H1 (cell line): ENCODE measurements at regions not wholly inside any gene's neighbourhood (a gene's known extent, or its start where the extent isn't known, plus 50 kb on each side); places are given as distances from the start of the nearest gene placed in this dataset.

ENCODE experiments used
- BRCA1 ChIP-seq: IDR thresholded peaks from 2 replicates; pipeline ENCODE4 v1.6.1; 2012; ENCODE audit warnings: low read depth, low read length, improper control_type of control experiment
- FOSL1 ChIP-seq: IDR thresholded peaks from 2 replicates; pipeline ENCODE4 v1.6.1; 2011; ENCODE audit warnings: mild to moderate bottlenecking, low read depth, low read length, moderate library complexity; ENCODE audit not compliant: insufficient read depth
- SIRT6 ChIP-seq: IDR thresholded peaks from one replicate; pipeline ENCODE4 v1.7.1; 2012; ENCODE audit warnings: low read length, inconsistent platforms
- TF ChIP-seq, protein P1 (sequence below): IDR thresholded peaks from 2 replicates; pipeline ENCODE4 v1.6.1; 2012; ENCODE audit warnings: low read length, inconsistent platforms
- TF ChIP-seq, protein P2 (sequence below): IDR thresholded peaks from 2 replicates; pipeline ENCODE4 v1.6.1; 2012; ENCODE audit warnings: inconsistent platforms

- TF ChIP-seq SIRT6 (no peak), BRCA1 (no peak), FOSL1 (no peak)
- TF ChIP-seq, protein P1, sequence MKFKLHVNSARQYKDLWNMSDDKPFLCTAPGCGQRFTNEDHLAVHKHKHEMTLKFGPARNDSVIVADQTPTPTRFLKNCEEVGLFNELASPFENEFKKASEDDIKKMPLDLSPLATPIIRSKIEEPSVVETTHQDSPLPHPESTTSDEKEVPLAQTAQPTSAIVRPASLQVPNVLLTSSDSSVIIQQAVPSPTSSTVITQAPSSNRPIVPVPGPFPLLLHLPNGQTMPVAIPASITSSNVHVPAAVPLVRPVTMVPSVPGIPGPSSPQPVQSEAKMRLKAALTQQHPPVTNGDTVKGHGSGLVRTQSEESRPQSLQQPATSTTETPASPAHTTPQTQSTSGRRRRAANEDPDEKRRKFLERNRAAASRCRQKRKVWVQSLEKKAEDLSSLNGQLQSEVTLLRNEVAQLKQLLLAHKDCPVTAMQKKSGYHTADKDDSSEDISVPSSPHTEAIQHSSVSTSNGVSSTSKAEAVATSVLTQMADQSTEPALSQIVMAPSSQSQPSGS: no peak
- TF ChIP-seq, protein P2, sequence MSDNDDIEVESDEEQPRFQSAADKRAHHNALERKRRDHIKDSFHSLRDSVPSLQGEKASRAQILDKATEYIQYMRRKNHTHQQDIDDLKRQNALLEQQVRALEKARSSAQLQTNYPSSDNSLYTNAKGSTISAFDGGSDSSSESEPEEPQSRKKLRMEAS: no peak
Observed at GRCh38 chr2:107013884-107014283, 127.9 kb upstream of the ST6GAL2 start (continued).
